ENCODE measurements at regions not wholly inside any gene's neighbourhood (a gene's known extent, or its start where the extent isn't known, plus 50 kb on each side); places are given as distances from the start of the nearest gene placed in this dataset.

DNA sequence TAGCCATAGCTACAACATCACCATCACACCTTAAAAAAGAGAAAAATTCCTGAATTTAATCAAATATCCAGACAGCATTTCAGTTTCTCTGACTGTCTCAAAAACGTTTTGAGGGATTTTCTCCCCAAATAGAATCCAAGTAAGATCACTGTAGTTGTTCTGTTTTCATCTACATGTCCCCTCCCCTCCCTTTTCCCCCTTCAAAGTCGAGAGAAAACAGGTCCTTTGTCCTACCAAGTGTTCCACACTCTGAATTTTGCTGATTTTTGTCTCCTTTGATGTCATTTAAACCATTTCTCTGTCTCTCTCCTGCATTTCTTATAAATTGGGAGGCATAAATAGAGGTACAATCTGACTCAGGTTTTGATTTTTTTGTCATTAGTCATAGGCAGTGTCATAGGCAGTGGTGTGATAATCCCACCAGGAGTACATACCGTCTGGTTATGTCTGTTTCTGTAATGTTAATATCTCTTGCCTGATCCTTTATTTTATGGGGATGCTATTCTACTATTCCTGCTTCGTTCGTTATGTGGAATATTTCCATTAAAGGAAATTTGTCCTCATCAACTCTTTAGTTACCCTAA lies 348.6 kb downstream of the PTTG2 start:
- ChIA-PET CTCF (ENCODE audit: unreplicated experiment) (no interaction called here), POLR2A (interaction anchor here (0.6 to 0.8 kb wide), 2 partner anchors 11 to 37 kb away, joined by 3 to 4 read pairs; no protein-coding TSS in a partner anchor)
- Histone ChIP-seq H3K4me2 (ENCODE audit: low read length) (no peak overlapping the region), H3K4me1 (ENCODE audit: insufficient read depth, low read length, poor library complexity, severe bottlenecking) (no peaks in the 10 kb centered on the region), H3K9me3 (ENCODE audit: low read length) (no peaks in the 10 kb centered on the region), H3K79me2 (ENCODE audit: insufficient read depth, low read depth, low read length) (no peaks in the 10 kb centered on the region), H3K27ac (ENCODE audit: low read depth, low read length, poor library complexity, severe bottlenecking) (no peak overlapping the region), H3K4me3 (ENCODE audit: low read depth, low read length, poor library complexity, severe bottlenecking) (no peak overlapping the region), H2AFZ (ENCODE audit: low read length) (no peak overlapping the region), H3K36me3 (ENCODE audit: insufficient read depth, low read length) (no peaks in the 10 kb centered on the region), H4K20me1 (ENCODE audit: insufficient read depth, low read length) (no peaks in the 10 kb centered on the region), H3K9me2 (ENCODE audit: insufficient read depth, low read length) (no peaks in the 10 kb centered on the region)
- TF ChIP-seq CTCF (conservative IDR thresholded peaks at IDR 0.05; ENCODE audit: low read length) (no peak), EZH2phosphoT487 (IDR thresholded peaks at IDR 0.05; ENCODE audit: borderline replicate concordance, low read depth, low read length) (no peak)
- no TSS peak for BruUV-seq (replicated peaks)
- intact Hi-C loops (cut with micrococcal nuclease; ENCODE audit: unreplicated experiment) = no loop called here
- no peak for DNase-seq (ENCODE audit: low spot score)

DNA sequence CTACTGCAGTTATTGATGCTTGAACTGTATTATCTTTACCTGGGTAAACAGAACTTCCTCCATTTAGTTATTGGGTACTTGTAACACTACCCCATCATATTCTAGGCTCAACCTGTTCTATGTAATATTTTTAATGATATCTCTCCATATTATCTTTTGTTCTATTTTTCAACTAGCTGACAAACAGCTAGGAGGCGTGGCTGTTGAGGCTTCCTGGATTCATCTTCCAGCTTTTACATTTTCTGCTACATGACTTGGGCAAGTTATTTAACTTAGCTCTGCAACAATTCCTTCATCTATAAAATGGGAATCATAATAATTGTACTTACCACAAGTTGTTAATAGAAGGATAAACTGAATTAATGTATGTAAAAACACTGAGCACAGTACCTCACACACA lies 349.3 kb downstream of the PTTG2 start:
- no TSS peak for BruUV-seq (replicated peaks)
- CTCF ChIA-PET (ENCODE audit: unreplicated experiment) = no interaction called here
- H3K36me3 ChIP-seq (ENCODE audit: insufficient read depth, low read length) = no peaks in the 10 kb centered on the region
- no peak overlapping the region for H2AFZ ChIP-seq (ENCODE audit: low read length)
- H4K20me1 ChIP-seq (ENCODE audit: insufficient read depth, low read length) = no peaks in the 10 kb centered on the region
- no peaks in the 10 kb centered on the region for H3K79me2 ChIP-seq (ENCODE audit: insufficient read depth, low read depth, low read length)
- H3K4me3 ChIP-seq (ENCODE audit: low read depth, low read length, poor library complexity, severe bottlenecking) = no peak overlapping the region
- no peak for DNase-seq (ENCODE audit: low spot score)
- POLR2A ChIA-PET = interaction anchor here (0.5 to 0.8 kb wide), 3 partner anchors 10 to 58 kb away, joined by 3 to 4 read pairs (median 4); no protein-coding TSS in a partner anchor
- H3K4me2 ChIP-seq (ENCODE audit: low read length) = no peak overlapping the region
- intact Hi-C loops (cut with micrococcal nuclease; ENCODE audit: unreplicated experiment) = no loop called here
- H3K27ac ChIP-seq (ENCODE audit: low read depth, low read length, poor library complexity, severe bottlenecking) = no peak overlapping the region
- no peaks in the 10 kb centered on the region for H3K9me3 ChIP-seq (ENCODE audit: low read length)
- H3K4me1 ChIP-seq (ENCODE audit: insufficient read depth, low read length, poor library complexity, severe bottlenecking) = no peaks in the 10 kb centered on the region
- no peak for TF ChIP-seq EZH2phosphoT487 (IDR thresholded peaks at IDR 0.05; ENCODE audit: borderline replicate concordance, low read depth, low read length)
- TF ChIP-seq CTCF (conservative IDR thresholded peaks at IDR 0.05; ENCODE audit: low read length) = no peak
- no peaks in the 10 kb centered on the region for H3K9me2 ChIP-seq (ENCODE audit: insufficient read depth, low read length)

DNA sequence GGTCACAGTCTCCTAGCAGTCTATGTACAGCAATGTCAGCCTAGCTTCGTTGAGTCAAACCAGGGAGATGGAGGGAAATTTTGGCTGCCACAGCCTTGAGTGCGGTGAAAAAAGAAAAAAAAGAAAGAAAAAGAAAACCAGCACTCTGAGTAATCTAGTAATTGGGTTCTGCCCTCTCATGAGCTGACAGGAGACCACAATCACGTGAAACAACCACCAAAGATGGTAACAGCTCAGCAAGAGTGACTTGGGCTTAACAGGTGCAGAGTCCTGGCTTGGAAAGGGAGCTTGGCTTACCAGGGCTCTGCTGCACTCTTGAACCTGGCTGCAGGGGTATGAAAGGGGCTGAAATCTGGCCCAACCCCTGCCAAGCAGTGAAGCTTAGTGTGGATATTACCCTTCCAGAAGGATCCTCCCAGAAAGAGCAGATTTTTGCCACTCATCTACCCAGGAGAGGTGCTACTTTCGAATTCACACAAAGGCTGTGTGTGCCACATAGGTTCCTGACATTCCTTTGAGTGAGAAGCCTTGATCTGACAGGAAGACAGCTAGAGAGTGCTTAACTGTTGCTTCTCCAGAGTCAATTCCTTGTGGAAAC lies 350.3 kb downstream of the PTTG2 start:
- CTCF ChIA-PET (ENCODE audit: unreplicated experiment) = no interaction called here
- Histone ChIP-seq H3K79me2 (ENCODE audit: insufficient read depth, low read depth, low read length) (no peaks in the 10 kb centered on the region), H4K20me1 (ENCODE audit: insufficient read depth, low read length) (no peaks in the 10 kb centered on the region), H3K4me2 (ENCODE audit: low read length) (no peak overlapping the region), H3K27ac (ENCODE audit: low read depth, low read length, poor library complexity, severe bottlenecking) (no peak overlapping the region), H3K9me2 (ENCODE audit: insufficient read depth, low read length) (no peaks in the 10 kb centered on the region), H3K36me3 (ENCODE audit: insufficient read depth, low read length) (no peaks in the 10 kb centered on the region), H3K9me3 (ENCODE audit: low read length) (no peaks in the 10 kb centered on the region), H3K4me3 (ENCODE audit: low read depth, low read length, poor library complexity, severe bottlenecking) (no peak overlapping the region), H3K4me1 (ENCODE audit: insufficient read depth, low read length, poor library complexity, severe bottlenecking) (no peaks in the 10 kb centered on the region), H2AFZ (ENCODE audit: low read length) (no peak overlapping the region)
- no peak for DNase-seq (ENCODE audit: low spot score)
- POLR2A ChIA-PET = interaction anchor here (0.5 to 0.7 kb wide), 2 partner anchors 273 to 365 kb away, joined by 3 read pairs; no protein-coding TSS in a partner anchor
- TF ChIP-seq CTCF (conservative IDR thresholded peaks at IDR 0.05; ENCODE audit: low read length) (no peak), EZH2phosphoT487 (IDR thresholded peaks at IDR 0.05; ENCODE audit: borderline replicate concordance, low read depth, low read length) (no peak)
- no TSS peak for BruUV-seq (replicated peaks)
- intact Hi-C loops (cut with micrococcal nuclease; ENCODE audit: unreplicated experiment) = no loop called here

Measured in OCI-LY7 (cell line).